Uterus (tissue), 2 donors: ENCODE measurements at regions not wholly inside any gene's neighbourhood (a gene's known extent, or its start where the extent isn't known, plus 50 kb on each side); places are given as distances from the start of the nearest gene placed in this dataset.
"Not testable (repeated sequence)": the region's sequence is repeated elsewhere in the genome, so short reads cannot be mapped to it uniquely, and the experiment has no call there.

Experiments used
- POLR2A ChIP-seq, 2 donors: fragments of 450-650 bp; IDR thresholded peaks; one replicate each; pipeline ENCODE4 v1.6.1; 2016; ENCODE audit warnings: antibody characterized with exemption in 2 of 2, mild to moderate bottlenecking in 1 of 2, moderate library complexity in 1 of 2
- TF ChIP-seq, protein P1 (sequence below), 4 experiments: fragments of 200-600 bp in 2 of 4; fragments of 450-650 bp in 2 of 4; sonication (generic) in 2 of 4; IDR thresholded peaks; one replicate each; pipeline ENCODE4 v1.5.1; 2016 to 2019; ENCODE audit warnings: antibody characterized with exemption in 4 of 4, mild to moderate bottlenecking in 2 of 4, moderate library complexity in 1 of 4

DNA sequence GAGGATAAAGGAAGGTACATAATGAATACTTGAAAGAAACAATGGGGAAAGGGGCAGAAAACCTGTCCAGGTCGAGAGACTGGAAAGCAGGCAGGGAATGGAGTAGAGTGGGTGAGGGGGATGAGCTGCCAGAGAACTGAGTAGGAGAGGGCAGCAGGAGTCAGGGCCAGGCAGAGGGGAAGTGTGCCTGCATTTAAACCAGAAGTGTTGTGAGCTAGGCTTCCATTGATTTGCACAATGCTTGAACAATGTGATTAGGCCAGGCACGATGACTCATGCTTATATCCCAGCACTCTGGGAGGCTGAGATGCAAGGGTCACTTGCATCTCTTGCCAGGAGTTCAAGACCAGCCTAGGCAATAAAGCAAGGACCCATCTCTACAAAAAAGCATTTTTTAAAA is 332.6 kb downstream of the ANAPC1 start:
- TF ChIP-seq, protein P1, sequence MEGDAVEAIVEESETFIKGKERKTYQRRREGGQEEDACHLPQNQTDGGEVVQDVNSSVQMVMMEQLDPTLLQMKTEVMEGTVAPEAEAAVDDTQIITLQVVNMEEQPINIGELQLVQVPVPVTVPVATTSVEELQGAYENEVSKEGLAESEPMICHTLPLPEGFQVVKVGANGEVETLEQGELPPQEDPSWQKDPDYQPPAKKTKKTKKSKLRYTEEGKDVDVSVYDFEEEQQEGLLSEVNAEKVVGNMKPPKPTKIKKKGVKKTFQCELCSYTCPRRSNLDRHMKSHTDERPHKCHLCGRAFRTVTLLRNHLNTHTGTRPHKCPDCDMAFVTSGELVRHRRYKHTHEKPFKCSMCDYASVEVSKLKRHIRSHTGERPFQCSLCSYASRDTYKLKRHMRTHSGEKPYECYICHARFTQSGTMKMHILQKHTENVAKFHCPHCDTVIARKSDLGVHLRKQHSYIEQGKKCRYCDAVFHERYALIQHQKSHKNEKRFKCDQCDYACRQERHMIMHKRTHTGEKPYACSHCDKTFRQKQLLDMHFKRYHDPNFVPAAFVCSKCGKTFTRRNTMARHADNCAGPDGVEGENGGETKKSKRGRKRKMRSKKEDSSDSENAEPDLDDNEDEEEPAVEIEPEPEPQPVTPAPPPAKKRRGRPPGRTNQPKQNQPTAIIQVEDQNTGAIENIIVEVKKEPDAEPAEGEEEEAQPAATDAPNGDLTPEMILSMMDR (IDR thresholded peaks at IDR 0.05), result not testable (repeated sequence)
- TF ChIP-seq POLR2A (IDR thresholded peaks at IDR 0.05), result not testable (repeated sequence)
